ENCODE measurements at regions not wholly inside any gene's neighbourhood (a gene's known extent, or its start where the extent isn't known, plus 50 kb on each side); places are given as distances from the start of the nearest gene placed in this dataset.

- Histone ChIP-seq H3K4me3 (ENCODE audit: low read depth, low read length) (no peak overlapping the region), H3K4me1 (ENCODE audit: control insufficient read depth, insufficient read depth, low read length) (no peaks in the 10 kb centered on the region), H3K36me3 (ENCODE audit: control insufficient read depth, insufficient read depth, low read length) (no peaks in the 10 kb centered on the region), H3K9me3 (ENCODE audit: control insufficient read depth, insufficient read depth, low read length) (peaks cover 8% of the 10 kb centered on the region), H3K9ac (ENCODE audit: low read depth, low read length) (no peak overlapping the region), H3K27me3 (ENCODE audit: control insufficient read depth, insufficient read depth, low read length) (no peaks in the 10 kb centered on the region)
These were observed 386.4 kb downstream of the TRIB2 start for GRCh38 chr2:13103151-13103550.

DNA sequence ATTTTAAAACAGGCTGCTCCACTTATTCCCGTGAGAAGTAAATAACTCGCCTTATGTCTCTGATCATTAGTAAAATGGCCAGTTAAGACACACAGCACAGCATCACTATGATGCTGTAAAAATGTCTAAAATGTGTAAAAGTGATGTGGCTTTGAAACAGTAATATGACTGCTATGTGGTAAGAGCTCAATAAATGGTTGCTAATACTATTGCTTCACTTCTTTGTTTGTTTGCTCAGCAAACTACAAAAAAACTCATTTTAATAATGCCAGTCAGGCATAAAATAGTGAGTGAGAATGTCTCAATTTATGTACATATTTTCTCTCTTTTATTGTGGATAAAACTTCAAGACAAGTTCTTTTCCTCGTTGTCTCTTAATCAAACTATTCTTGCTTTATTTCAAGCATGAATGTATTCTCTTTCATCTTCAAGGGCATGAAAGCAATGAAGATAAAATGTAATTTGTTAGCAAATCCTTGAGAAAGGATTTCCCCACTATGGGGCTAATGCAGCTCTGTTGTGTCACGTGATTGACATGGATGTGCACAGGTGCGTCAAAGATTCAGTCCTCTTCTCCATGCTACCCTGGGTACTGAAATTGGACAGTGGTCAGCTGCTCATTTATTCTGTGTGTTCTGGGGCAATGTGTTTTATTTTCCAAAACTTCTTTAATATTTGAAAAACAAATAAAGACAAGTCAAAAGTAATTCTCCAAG lies 387.2 kb downstream of the TRIB2 start:
- no peak overlapping the region for H3K9ac ChIP-seq (ENCODE audit: low read depth, low read length)
- no peaks in the 10 kb centered on the region for H3K27me3 ChIP-seq (ENCODE audit: control insufficient read depth, insufficient read depth, low read length)
- no peaks in the 10 kb centered on the region for H3K36me3 ChIP-seq (ENCODE audit: control insufficient read depth, insufficient read depth, low read length)
- H3K9me3 ChIP-seq (ENCODE audit: control insufficient read depth, insufficient read depth, low read length) = peaks cover 3% of the 10 kb centered on the region
- no peak overlapping the region for H3K4me3 ChIP-seq (ENCODE audit: low read depth, low read length)
- no peaks in the 10 kb centered on the region for H3K4me1 ChIP-seq (ENCODE audit: control insufficient read depth, insufficient read depth, low read length)

DNA sequence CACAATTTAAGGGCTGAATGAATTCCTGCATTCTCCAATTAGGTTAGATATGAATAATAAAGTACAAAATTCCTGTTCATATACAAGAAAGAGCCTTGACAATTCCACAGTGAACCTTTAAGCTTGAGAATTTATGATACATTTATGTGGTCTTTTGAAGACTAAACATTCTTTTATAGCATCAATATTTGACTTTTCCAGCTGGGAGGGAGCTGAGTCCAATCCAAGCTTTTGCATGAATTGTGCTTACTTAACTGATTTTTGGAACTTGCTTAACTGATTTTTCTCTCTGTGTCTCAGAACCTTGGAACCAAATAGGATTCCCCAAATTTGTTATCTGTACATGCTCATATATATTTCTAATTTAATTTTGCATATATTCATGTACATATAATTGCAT lies 388.0 kb downstream of the TRIB2 start:
- no peaks in the 10 kb centered on the region for H3K9me3 ChIP-seq (ENCODE audit: control insufficient read depth, insufficient read depth, low read length)
- no peak overlapping the region for H3K9ac ChIP-seq (ENCODE audit: low read depth, low read length)
- H3K27me3 ChIP-seq (ENCODE audit: control insufficient read depth, insufficient read depth, low read length) = no peaks in the 10 kb centered on the region
- H3K4me1 ChIP-seq (ENCODE audit: control insufficient read depth, insufficient read depth, low read length) = no peaks in the 10 kb centered on the region
- H3K36me3 ChIP-seq (ENCODE audit: control insufficient read depth, insufficient read depth, low read length) = no peaks in the 10 kb centered on the region
- no peak overlapping the region for H3K4me3 ChIP-seq (ENCODE audit: low read depth, low read length)

DNA sequence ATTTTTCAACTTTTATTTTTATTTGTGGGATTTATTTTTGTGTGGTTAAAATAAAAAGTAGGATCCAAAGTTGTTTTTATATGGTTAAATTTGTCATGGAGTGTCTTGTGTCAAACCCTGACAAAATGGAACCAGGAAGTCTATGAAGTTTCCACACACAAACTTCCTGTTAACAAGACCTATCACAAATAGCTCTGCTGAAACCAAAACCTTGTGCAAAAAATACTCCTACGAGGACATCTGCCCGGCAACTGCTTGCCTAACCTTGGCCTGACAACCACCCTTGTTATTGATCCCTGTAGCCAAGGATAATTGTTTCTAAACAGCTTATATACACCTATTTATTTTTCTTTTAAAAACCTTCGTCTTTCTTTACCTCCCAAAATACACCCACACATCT lies 389.6 kb downstream of the TRIB2 start:
- H3K27me3 ChIP-seq (ENCODE audit: control insufficient read depth, insufficient read depth, low read length) = no peaks in the 10 kb centered on the region

GRCh38 chr2:13109516-13109915 lies 392.8 kb downstream of the TRIB2 start:
- no peaks in the 10 kb centered on the region for H3K36me3 ChIP-seq (ENCODE audit: control insufficient read depth, insufficient read depth, low read length)
- no peaks in the 10 kb centered on the region for H3K9me3 ChIP-seq (ENCODE audit: control insufficient read depth, insufficient read depth, low read length)
- H3K4me3 ChIP-seq (ENCODE audit: low read depth, low read length) = no peak overlapping the region
- no peaks in the 10 kb centered on the region for H3K27me3 ChIP-seq (ENCODE audit: control insufficient read depth, insufficient read depth, low read length)
- no peak overlapping the region for H3K9ac ChIP-seq (ENCODE audit: low read depth, low read length)
- no peaks in the 10 kb centered on the region for H3K4me1 ChIP-seq (ENCODE audit: control insufficient read depth, insufficient read depth, low read length)

More for the DNA sequence above, 389.6 kb downstream of the TRIB2 start:
- no peaks in the 10 kb centered on the region for H3K36me3 ChIP-seq (ENCODE audit: control insufficient read depth, insufficient read depth, low read length)
- no peaks in the 10 kb centered on the region for H3K9me3 ChIP-seq (ENCODE audit: control insufficient read depth, insufficient read depth, low read length)
- no peaks in the 10 kb centered on the region for H3K4me1 ChIP-seq (ENCODE audit: control insufficient read depth, insufficient read depth, low read length)
- no peak overlapping the region for H3K4me3 ChIP-seq (ENCODE audit: low read depth, low read length)
- no peak overlapping the region for H3K9ac ChIP-seq (ENCODE audit: low read depth, low read length)

GRCh38 chr2:13110825-13111224 lies 394.1 kb downstream of the TRIB2 start:
- H3K4me1 ChIP-seq (ENCODE audit: control insufficient read depth, insufficient read depth, low read length) = no peaks in the 10 kb centered on the region
- no peak overlapping the region for H3K9ac ChIP-seq (ENCODE audit: low read depth, low read length)
- no peaks in the 10 kb centered on the region for H3K27me3 ChIP-seq (ENCODE audit: control insufficient read depth, insufficient read depth, low read length)
- H3K4me3 ChIP-seq (ENCODE audit: low read depth, low read length) = no peak overlapping the region
- no peaks in the 10 kb centered on the region for H3K36me3 ChIP-seq (ENCODE audit: control insufficient read depth, insufficient read depth, low read length)
- no peaks in the 10 kb centered on the region for H3K9me3 ChIP-seq (ENCODE audit: control insufficient read depth, insufficient read depth, low read length)

DNA sequence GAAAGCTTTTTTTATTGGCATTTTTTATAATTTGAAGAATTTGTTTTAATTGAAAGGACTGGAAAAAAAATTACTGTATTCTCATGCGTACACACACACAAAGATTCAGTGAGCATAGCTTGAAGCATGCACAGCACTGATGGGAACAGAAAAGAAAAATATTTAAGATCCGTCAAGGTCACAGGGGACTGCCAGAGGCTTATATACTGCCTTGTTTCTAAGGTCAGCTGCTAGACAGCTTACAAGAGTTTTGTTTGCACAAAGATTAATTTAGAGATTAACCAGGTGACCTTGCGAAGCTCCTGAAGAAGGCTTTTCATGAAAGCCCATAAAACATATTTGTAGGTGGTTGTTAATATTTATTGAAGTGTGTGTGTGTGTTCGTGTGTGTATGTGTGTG lies 396.3 kb downstream of the TRIB2 start:
- H3K9me3 ChIP-seq (ENCODE audit: control insufficient read depth, insufficient read depth, low read length) = no peaks in the 10 kb centered on the region
- no peak overlapping the region for H3K4me3 ChIP-seq (ENCODE audit: low read depth, low read length)
- no peaks in the 10 kb centered on the region for H3K36me3 ChIP-seq (ENCODE audit: control insufficient read depth, insufficient read depth, low read length)

GRCh38 chr2:13114391-13114790 lies 397.7 kb downstream of the TRIB2 start:
- H3K4me3 ChIP-seq (ENCODE audit: low read depth, low read length) = no peak overlapping the region
- no peaks in the 10 kb centered on the region for H3K36me3 ChIP-seq (ENCODE audit: control insufficient read depth, insufficient read depth, low read length)
- no peaks in the 10 kb centered on the region for H3K9me3 ChIP-seq (ENCODE audit: control insufficient read depth, insufficient read depth, low read length)
- H3K4me1 ChIP-seq (ENCODE audit: control insufficient read depth, insufficient read depth, low read length) = no peaks in the 10 kb centered on the region
- no peak overlapping the region for H3K9ac ChIP-seq (ENCODE audit: low read depth, low read length)
- H3K27me3 ChIP-seq (ENCODE audit: control insufficient read depth, insufficient read depth, low read length) = no peaks in the 10 kb centered on the region

More for the DNA sequence above, 396.3 kb downstream of the TRIB2 start:
- Histone ChIP-seq H3K4me1 (ENCODE audit: control insufficient read depth, insufficient read depth, low read length) (no peaks in the 10 kb centered on the region), H3K9ac (ENCODE audit: low read depth, low read length) (no peak overlapping the region), H3K27me3 (ENCODE audit: control insufficient read depth, insufficient read depth, low read length) (no peaks in the 10 kb centered on the region)

DNA sequence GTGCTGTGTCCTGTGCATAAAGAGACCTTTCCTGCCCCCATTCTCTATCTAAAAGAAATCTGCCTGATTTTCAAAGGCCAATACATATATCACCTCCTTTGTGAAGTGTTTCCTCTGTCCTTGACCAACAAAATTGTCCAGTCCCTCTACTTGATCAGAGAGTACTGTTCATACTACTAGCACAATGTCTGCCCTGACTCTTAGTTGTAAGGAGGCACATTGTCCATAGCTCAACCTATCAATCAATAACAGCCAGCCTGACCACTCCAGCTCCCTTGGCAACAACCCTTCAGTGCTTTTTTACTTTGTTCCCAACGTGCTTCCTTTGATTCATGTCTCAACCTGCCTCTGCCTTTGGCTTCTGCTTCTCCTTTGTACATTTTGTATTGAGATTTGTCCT lies 398.9 kb downstream of the TRIB2 start:
- H3K4me3 ChIP-seq (ENCODE audit: low read depth, low read length) = no peak overlapping the region
- no peak overlapping the region for H3K9ac ChIP-seq (ENCODE audit: low read depth, low read length)
- H3K36me3 ChIP-seq (ENCODE audit: control insufficient read depth, insufficient read depth, low read length) = no peaks in the 10 kb centered on the region
- H3K27me3 ChIP-seq (ENCODE audit: control insufficient read depth, insufficient read depth, low read length) = no peaks in the 10 kb centered on the region
- no peaks in the 10 kb centered on the region for H3K4me1 ChIP-seq (ENCODE audit: control insufficient read depth, insufficient read depth, low read length)
- no peaks in the 10 kb centered on the region for H3K9me3 ChIP-seq (ENCODE audit: control insufficient read depth, insufficient read depth, low read length)

DNA sequence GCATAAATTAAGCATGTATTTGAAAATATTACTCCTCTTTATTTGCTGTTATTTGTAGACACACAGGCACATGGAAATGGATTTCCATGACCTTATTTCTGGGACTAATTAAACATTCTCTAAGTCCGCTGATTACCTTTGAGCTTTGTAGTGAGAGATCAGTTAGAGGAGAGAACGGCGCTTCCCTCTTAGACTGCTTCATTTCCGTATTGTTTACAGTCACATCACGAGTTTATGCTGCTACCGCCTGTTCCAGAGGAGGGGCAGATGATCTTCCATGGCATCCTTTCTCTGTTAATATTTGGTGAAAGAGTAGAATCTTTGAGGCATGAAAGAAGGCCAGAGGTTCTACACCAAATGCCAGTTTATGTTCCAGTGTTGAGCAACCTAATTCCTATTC lies 404.4 kb downstream of the TRIB2 start:
- H3K36me3 ChIP-seq (ENCODE audit: control insufficient read depth, insufficient read depth, low read length) = no peaks in the 10 kb centered on the region
- no peaks in the 10 kb centered on the region for H3K4me1 ChIP-seq (ENCODE audit: control insufficient read depth, insufficient read depth, low read length)
- no peak overlapping the region for H3K4me3 ChIP-seq (ENCODE audit: low read depth, low read length)
- no peaks in the 10 kb centered on the region for H3K27me3 ChIP-seq (ENCODE audit: control insufficient read depth, insufficient read depth, low read length)
- no peak overlapping the region for H3K9ac ChIP-seq (ENCODE audit: low read depth, low read length)
- no peaks in the 10 kb centered on the region for H3K9me3 ChIP-seq (ENCODE audit: control insufficient read depth, insufficient read depth, low read length)

DNA sequence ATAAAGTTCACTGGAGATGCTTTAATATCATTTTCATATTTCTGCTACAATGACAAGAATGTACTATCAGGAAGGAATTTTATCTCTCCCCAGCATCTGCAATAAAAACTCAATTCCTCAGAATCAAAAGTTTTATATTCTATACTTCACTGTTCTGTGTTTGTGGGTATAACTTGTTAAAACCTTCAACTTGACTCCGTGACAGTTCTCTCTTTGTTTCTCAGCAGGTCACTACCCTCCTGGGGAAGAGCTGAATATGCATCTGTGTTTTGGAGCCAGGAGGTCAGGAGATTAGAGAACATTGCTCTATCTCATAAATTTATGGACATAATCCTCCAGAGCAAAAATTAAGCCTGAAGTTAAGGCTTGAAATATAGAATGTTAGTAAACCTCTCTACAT lies 411.4 kb downstream of the TRIB2 start:
- H3K4me1 ChIP-seq (ENCODE audit: control insufficient read depth, insufficient read depth, low read length) = no peaks in the 10 kb centered on the region
- peaks cover 5% of the 10 kb centered on the region for H3K9me3 ChIP-seq (ENCODE audit: control insufficient read depth, insufficient read depth, low read length)
- no peak overlapping the region for H3K4me3 ChIP-seq (ENCODE audit: low read depth, low read length)
- no peaks in the 10 kb centered on the region for H3K27me3 ChIP-seq (ENCODE audit: control insufficient read depth, insufficient read depth, low read length)
- no peaks in the 10 kb centered on the region for H3K36me3 ChIP-seq (ENCODE audit: control insufficient read depth, insufficient read depth, low read length)
- H3K9ac ChIP-seq (ENCODE audit: low read depth, low read length) = no peak overlapping the region

DNA sequence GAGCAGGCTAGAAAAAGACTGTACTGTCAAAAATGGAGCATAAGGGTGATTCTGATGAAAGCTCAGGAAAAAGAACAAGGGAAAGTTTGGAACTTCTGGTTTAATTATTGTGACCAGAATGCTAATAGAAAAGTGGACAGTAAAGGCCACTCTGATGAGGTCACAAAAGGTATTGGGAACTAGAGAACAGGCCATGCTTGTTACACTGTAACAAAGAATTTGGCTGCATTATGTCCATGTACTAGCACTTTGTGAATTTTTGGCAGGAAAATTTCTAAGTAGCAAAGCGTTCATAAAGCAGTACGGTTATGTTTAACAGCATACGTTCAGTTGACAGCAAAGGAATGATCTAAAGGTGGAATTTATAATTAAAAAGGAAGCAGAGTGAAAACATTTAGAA lies 418.6 kb downstream of the TRIB2 start:
- Histone ChIP-seq H3K9ac (ENCODE audit: low read depth, low read length) (no peak overlapping the region), H3K9me3 (ENCODE audit: control insufficient read depth, insufficient read depth, low read length) (peaks cover under 1% of the 10 kb centered on the region), H3K4me3 (ENCODE audit: low read depth, low read length) (no peak overlapping the region), H3K36me3 (ENCODE audit: control insufficient read depth, insufficient read depth, low read length) (no peaks in the 10 kb centered on the region), H3K27me3 (ENCODE audit: control insufficient read depth, insufficient read depth, low read length) (no peaks in the 10 kb centered on the region), H3K4me1 (ENCODE audit: control insufficient read depth, insufficient read depth, low read length) (no peaks in the 10 kb centered on the region)
